ENCODE measurements at regions not wholly inside any gene's neighbourhood (a gene's known extent, or its start where the extent isn't known, plus 50 kb on each side); places are given as distances from the start of the nearest gene placed in this dataset.

DNA sequence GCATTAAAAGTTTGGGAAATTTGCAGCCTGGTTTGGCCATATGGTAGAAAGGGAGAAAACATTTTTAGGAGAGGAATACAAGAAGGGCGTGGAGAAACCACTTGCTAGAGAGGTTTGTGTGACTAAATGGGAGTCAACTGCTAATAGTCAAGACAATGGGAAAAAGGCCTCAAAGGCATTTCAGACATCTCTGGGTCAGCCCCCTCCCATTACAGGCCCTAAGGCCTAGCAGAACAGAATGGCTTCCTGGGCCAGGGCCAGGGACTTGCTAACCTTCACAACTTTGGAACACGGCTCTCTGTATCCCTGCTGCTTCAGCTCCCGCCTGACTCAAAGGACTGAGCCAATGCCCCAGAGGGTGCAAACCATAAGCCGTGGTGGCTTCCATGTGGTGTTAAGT, 752.3 kb upstream of the ADAMTS5 start:
- FAIRE-seq (no peak), DNase-seq (ENCODE audit: low read depth, low spot score) (no peak)
- Histone ChIP-seq H3K4me3 (replicated peaks in 1 of 3; ENCODE audit: insufficient read depth in 1 of 3, low read depth in 1 of 3, low read length in 3 of 3) (no peak overlapping the region), H4K20me1 (replicated peaks; ENCODE audit: control insufficient read depth, extremely low read depth, insufficient read depth, low read length) (no peaks in the 10 kb centered on the region), H3K36me3 (ENCODE audit: control insufficient read depth in 2 of 2, extremely low read depth in 1 of 2, insufficient read depth in 2 of 2, low read length in 2 of 2) (no peaks in the 10 kb centered on the region), H3K9ac (replicated peaks; ENCODE audit: extremely low read depth, insufficient read depth, low read length) (no peak overlapping the region), H3K27me3 (ENCODE audit: control insufficient read depth in 2 of 2, insufficient read depth in 2 of 2, low read length in 2 of 2) (peaks cover 0 to 1% of the 10 kb centered on the region in 2 experiments), H3K9me3 (replicated peaks; ENCODE audit: control insufficient read depth, insufficient read depth, low read length) (no peaks in the 10 kb centered on the region), H3K27ac (ENCODE audit: insufficient read depth, low read depth, low read length) (no peak overlapping the region), H3K79me2 (ENCODE audit: control insufficient read depth, insufficient read depth, low read length) (no peaks in the 10 kb centered on the region), H3K4me2 (ENCODE audit: insufficient read depth, low read length) (no peak overlapping the region), H2AFZ (ENCODE audit: low read depth, low read length) (no peak overlapping the region), H3K9me1 (replicated peaks; ENCODE audit: control insufficient read depth, extremely low read depth, insufficient read depth, low read length) (no peaks in the 10 kb centered on the region), H3K4me1 (ENCODE audit: control insufficient read depth, extremely low read depth, insufficient read depth, low read length) (no peaks in the 10 kb centered on the region)
- intact Hi-C loops (cut with micrococcal nuclease) (no loop called here), dilution Hi-C loops (cut with MboI; ENCODE audit: extremely low pct_ligation_motif_present, low sequenced_read_pairs) (no loop called here)
- no peak for TF ChIP-seq EZH2 (IDR thresholded peaks at IDR 0.05; ENCODE audit: borderline replicate concordance, low read depth, low read length, severe bottlenecking)
- TF ChIP-seq POLR2AphosphoS5 (IDR thresholded peaks at IDR 0.05; ENCODE audit: insufficient read depth, low read depth, low read length), result no peak
- TF ChIP-seq POLR2A (IDR thresholded peaks at IDR 0.05; ENCODE audit: low read depth, low read length), result no peak
- no peak for TF ChIP-seq MYC (IDR thresholded peaks at IDR 0.05; ENCODE audit: low read depth, low read length)
- no peak for TF ChIP-seq MAX (IDR thresholded peaks at IDR 0.05; ENCODE audit: insufficient read depth, insufficient read length)
- TF ChIP-seq JUN (IDR thresholded peaks at IDR 0.05; ENCODE audit: borderline replicate concordance, insufficient read depth, insufficient read length, low read depth), result no peak
- no peak for TF ChIP-seq FOS (IDR thresholded peaks at IDR 0.05; ENCODE audit: borderline replicate concordance, insufficient read depth, low read length)
- TF ChIP-seq CTCF (IDR thresholded peaks at IDR 0.05; ENCODE audit: extremely low read depth in 1 of 2, insufficient read depth in 1 of 2, low read depth in 1 of 2, low read length in 2 of 2), result no peak
- no peak for TF ChIP-seq GATA2 (IDR thresholded peaks at IDR 0.05; ENCODE audit: insufficient read depth, insufficient read length, low read depth, low read length)
- CTCF ChIA-PET, result no interaction called here
- BruUV-seq (replicated peaks), result no TSS peak
- POLR2A ChIA-PET, result no interaction called here
